GM12878 (cell line): ENCODE measurements at regions not wholly inside any gene's neighbourhood (a gene's known extent, or its start where the extent isn't known, plus 50 kb on each side); places are given as distances from the start of the nearest gene placed in this dataset.

Source experiments
- ATAC-seq: fragments of 200-7000 bp; cut with Tn5 transposase; 3 replicates; pipeline ENCODE4 v1.9.1; 2020; ENCODE audit warnings: mild to moderate bottlenecking, moderate library complexity
- BruUV-seq: library from RNA; stranded (reverse); fragments of 400-500 nt; replicated peaks from 2 replicates; lab custom pipeline; 2021; lab: Mats Ljungman, UMichigan
- CTCF ChIA-PET: fragments of 300-600 bp; sonication (Branson Sonifier 250); formaldehyde crosslinking; extraction: SDS; loops from one replicate; lab custom pipeline; 2021; ENCODE audit warnings: inconsistent platforms; lab: Yijun Ruan, JAX
- POLR2A ChIA-PET: fragments of 350-600 bp; formaldehyde crosslinking; extraction: SDS; loops from one replicate; lab custom pipeline; 2021; ENCODE audit warnings: inconsistent platforms; lab: Charles Lee
- RAD21 ChIA-PET: fragments of 300-600 bp; sonication (Branson Sonifier 250); formaldehyde crosslinking; loops from one replicate; lab custom pipeline; 2023; ENCODE audit warnings: antibody characterized with exemption; ENCODE audit not compliant: unreplicated experiment; lab: Charles Lee
- SMC1A ChIA-PET: fragments of 300-600 bp; sonication (Branson Sonifier 250); formaldehyde crosslinking; loops from one replicate; lab custom pipeline; 2023; ENCODE audit not compliant: unreplicated experiment, uncharacterized antibody; lab: Charles Lee
- DNase-seq: peaks from one replicate; pipeline ENCODE4 v3.0.0-alpha.2; 2011; ENCODE audit warnings: low read depth, low spot score
- FAIRE-seq: peaks from 3 replicates; lab custom pipeline; 2011; peaks lifted over from hg19 to GRCh38; lab: Jason Lieb, UNC
- H2AFZ ChIP-seq: 2 replicates; pipeline ENCODE4 v1.6.0; 2011; ENCODE audit warnings: low read depth, low read length, control low read depth; ENCODE audit not compliant: control insufficient read depth
- H3K27ac ChIP-seq: 2 replicates; pipeline ENCODE4 v1.5.1; 2011; ENCODE audit warnings: control low read depth; ENCODE audit not compliant: control insufficient read depth, insufficient read depth
- H3K27me3 ChIP-seq, 2 experiments: replicated peaks in 1 of 2; 2 replicates each; pipeline versions ENCODE4 v1.6.0 to v1.6.1; 2011; ENCODE audit warnings: low read length in 1 of 2; ENCODE audit not compliant: control insufficient read depth in 2 of 2, insufficient read depth in 2 of 2
- H3K36me3 ChIP-seq, 2 experiments: 2 replicates each; pipeline ENCODE4 v1.5.1; 2011; ENCODE audit warnings: low read length in 1 of 2; ENCODE audit not compliant: control insufficient read depth in 2 of 2, insufficient read depth in 2 of 2
- H3K4me1 ChIP-seq: 2 replicates; pipeline ENCODE4 v1.6.1; 2011; ENCODE audit warnings: mild to moderate bottlenecking, low read length, moderate library complexity, mixed read lengths; ENCODE audit not compliant: control insufficient read depth, insufficient read depth
- H3K4me2 ChIP-seq: 2 replicates; pipeline ENCODE4 v1.6.0; 2011; ENCODE audit warnings: control low read depth; ENCODE audit not compliant: control insufficient read depth, insufficient read depth
- H3K4me3 ChIP-seq: fragments of 200-600 bp; sonication (generic); 2 replicates; pipeline ENCODE4 v1.5.1; 2016
- H3K79me2 ChIP-seq: 2 replicates; pipeline ENCODE4 v1.6.0; 2011; ENCODE audit warnings: low read length; ENCODE audit not compliant: control insufficient read depth, insufficient read depth
- H3K9ac ChIP-seq: 2 replicates; pipeline ENCODE4 v1.8.0; 2011; ENCODE audit warnings: low read length, control low read depth, mixed read lengths; ENCODE audit not compliant: control insufficient read depth, insufficient read depth
- H3K9me3 ChIP-seq: replicated peaks from 3 replicates; pipeline ENCODE4 v1.5.1; 2011; ENCODE audit warnings: mild to moderate bottlenecking, low read length; ENCODE audit not compliant: control insufficient read depth, insufficient read depth
- H4K20me1 ChIP-seq: 2 replicates; pipeline ENCODE4 v1.6.0; 2011; ENCODE audit not compliant: control insufficient read depth, insufficient read depth
- ATF2 ChIP-seq: IDR thresholded peaks from 2 replicates; pipeline ENCODE4 v1.6.1; 2012; ENCODE audit warnings: low read length, inconsistent platforms
- CHD2 ChIP-seq: IDR thresholded peaks from 2 replicates; pipeline ENCODE4 v1.6.1; 2011; ENCODE audit warnings: low read depth, low read length, improper control_type of control experiment, borderline replicate concordance
- DPF2 ChIP-seq: fragments of 450-650 bp; IDR thresholded peaks from 2 replicates; pipeline ENCODE4 v1.6.1; 2017; ENCODE audit warnings: mild to moderate bottlenecking
- EGR1 ChIP-seq, 2 experiments: IDR thresholded peaks; 1 replicate in 1 of 2; 2 replicates in 1 of 2; pipeline ENCODE4 v1.6.1; 2011 to 2012; ENCODE audit warnings: low read depth in 2 of 2, low read length in 2 of 2, borderline replicate concordance in 1 of 2, mild to moderate bottlenecking in 1 of 2, moderate library complexity in 1 of 2
- FOS ChIP-seq: IDR thresholded peaks from 3 replicates; pipeline ENCODE4 v1.6.1; 2011; ENCODE audit warnings: borderline replicate concordance; ENCODE audit not compliant: insufficient read length; ENCODE audit errors: extremely low read depth
- TARDBP ChIP-seq: IDR thresholded peaks from 2 replicates; pipeline ENCODE4 v1.6.1; 2016; ENCODE audit warnings: borderline replicate concordance
- TCF12 ChIP-seq: IDR thresholded peaks from 2 replicates; pipeline ENCODE4 v1.6.1; 2011; ENCODE audit warnings: low read depth, mild to moderate bottlenecking, low read length
- ZBTB11 ChIP-seq: fragments of 450-650 bp; formaldehyde crosslinking; IDR thresholded peaks from 2 replicates; pipeline ENCODE4 v1.5.0; 2022; ENCODE audit warnings: mild to moderate bottlenecking, missing genetic modification characterization
- WGBS: methylation state at CpG from one replicate; pipeline ENCODE4 v1.1.6; 2016; ENCODE audit warnings: low lambda C conversion rate; ENCODE audit not compliant: insufficient replicate concordance, insufficient coverage; ENCODE audit errors: missing lambda C conversion rate; 5-methylcytosine and 5-hydroxymethylcytosine counted together
- in situ Hi-C: fragments of 300-500 bp; cut with MboI; formaldehyde crosslinking; loops from 9 replicates; pipeline ENCODE4 v1.14.3; 2018; ENCODE audit warnings: mixed read lengths
- intact Hi-C: fragments of 100-400 bp; cut with micrococcal nuclease; formaldehyde crosslinking; loops from one replicate; pipeline ENCODE4 v1.14.2; 2022; ENCODE audit not compliant: unreplicated experiment
- TF ChIP-seq, protein P1 (sequence below): fragments of 450-650 bp; IDR thresholded peaks from 2 replicates; pipeline ENCODE4 v1.6.1; 2018; ENCODE audit warnings: mild to moderate bottlenecking, low read depth, moderate library complexity; ENCODE audit not compliant: partially characterized antibody
- TF ChIP-seq, protein P2 (sequence below): fragments of 450-650 bp; IDR thresholded peaks from 2 replicates; pipeline ENCODE4 v1.6.1; 2017; ENCODE audit warnings: mild to moderate bottlenecking, moderate library complexity

DNA sequence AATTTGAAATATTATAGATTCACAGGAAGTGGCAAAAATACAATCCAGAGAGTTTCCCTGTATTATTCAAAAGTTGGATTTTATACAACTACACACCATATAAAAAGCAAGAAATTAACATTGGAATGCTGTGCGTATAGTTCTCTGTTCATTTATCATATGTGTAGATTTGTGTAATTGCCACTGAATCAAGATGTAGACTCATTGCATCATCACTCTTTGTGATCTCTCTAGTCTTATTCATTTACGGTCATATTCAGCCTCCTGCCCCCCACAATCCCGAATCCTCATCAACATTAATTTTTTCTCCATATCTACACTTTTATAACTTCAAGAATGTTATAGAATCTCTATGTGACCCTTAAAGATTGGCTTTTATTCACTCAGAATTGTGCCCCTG, 390.6 kb upstream of the B3GAT1 start (continued):
- TF ChIP-seq, protein P1, sequence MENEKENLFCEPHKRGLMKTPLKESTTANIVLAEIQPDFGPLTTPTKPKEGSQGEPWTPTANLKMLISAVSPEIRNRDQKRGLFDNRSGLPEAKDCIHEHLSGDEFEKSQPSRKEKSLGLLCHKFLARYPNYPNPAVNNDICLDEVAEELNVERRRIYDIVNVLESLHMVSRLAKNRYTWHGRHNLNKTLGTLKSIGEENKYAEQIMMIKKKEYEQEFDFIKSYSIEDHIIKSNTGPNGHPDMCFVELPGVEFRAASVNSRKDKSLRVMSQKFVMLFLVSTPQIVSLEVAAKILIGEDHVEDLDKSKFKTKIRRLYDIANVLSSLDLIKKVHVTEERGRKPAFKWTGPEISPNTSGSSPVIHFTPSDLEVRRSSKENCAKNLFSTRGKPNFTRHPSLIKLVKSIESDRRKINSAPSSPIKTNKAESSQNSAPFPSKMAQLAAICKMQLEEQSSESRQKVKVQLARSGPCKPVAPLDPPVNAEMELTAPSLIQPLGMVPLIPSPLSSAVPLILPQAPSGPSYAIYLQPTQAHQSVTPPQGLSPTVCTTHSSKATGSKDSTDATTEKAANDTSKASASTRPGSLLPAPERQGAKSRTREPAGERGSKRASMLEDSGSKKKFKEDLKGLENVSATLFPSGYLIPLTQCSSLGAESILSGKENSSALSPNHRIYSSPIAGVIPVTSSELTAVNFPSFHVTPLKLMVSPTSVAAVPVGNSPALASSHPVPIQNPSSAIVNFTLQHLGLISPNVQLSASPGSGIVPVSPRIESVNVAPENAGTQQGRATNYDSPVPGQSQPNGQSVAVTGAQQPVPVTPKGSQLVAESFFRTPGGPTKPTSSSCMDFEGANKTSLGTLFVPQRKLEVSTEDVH, result no peak
- no peak for TF ChIP-seq TCF12

- Histone ChIP-seq H4K20me1 (no peaks in the 10 kb centered on the region; the same call in 1 of the 2 replicates), H3K79me2 (no peaks in the 10 kb centered on the region), H3K27me3 (peaks cover 0 to 1% of the 10 kb centered on the region in 2 experiments; a peak in 2 of 4 replicates), H3K4me1 (no peaks in the 10 kb centered on the region), H3K9ac (no peak overlapping the region), H3K36me3 (no peaks in the 10 kb centered on the region), H3K27ac (no peak overlapping the region), H3K4me3 (no peak overlapping the region), H2AFZ (no peak overlapping the region), H3K9me3 (no peaks in the 10 kb centered on the region), H3K4me2 (no peak overlapping the region)
- intact Hi-C loops (no loop called here), in situ Hi-C loops (no loop called here)
- no TSS peak for BruUV-seq
- ATAC-seq, result no peak
- FAIRE-seq, result no peak
- RAD21 ChIA-PET, result no interaction called here
- POLR2A ChIA-PET, result no interaction called here
- WGBS, result 33% methylated on average over 6 of the region's 6 CpGs
- no peak for DNase-seq
- TF ChIP-seq EGR1 (IDR thresholded peaks at IDR 0.05; ENCODE audit: borderline replicate concordance in 1 of 2, low read depth in 2 of 2, low read length in 2 of 2) (no peak), ZBTB11 (CRISPR knock-in tag) (no peak), TARDBP (no peak), CHD2 (no peak), ATF2 (no peak), DPF2 (no peak), FOS (no peak)
- TF ChIP-seq, protein P2, sequence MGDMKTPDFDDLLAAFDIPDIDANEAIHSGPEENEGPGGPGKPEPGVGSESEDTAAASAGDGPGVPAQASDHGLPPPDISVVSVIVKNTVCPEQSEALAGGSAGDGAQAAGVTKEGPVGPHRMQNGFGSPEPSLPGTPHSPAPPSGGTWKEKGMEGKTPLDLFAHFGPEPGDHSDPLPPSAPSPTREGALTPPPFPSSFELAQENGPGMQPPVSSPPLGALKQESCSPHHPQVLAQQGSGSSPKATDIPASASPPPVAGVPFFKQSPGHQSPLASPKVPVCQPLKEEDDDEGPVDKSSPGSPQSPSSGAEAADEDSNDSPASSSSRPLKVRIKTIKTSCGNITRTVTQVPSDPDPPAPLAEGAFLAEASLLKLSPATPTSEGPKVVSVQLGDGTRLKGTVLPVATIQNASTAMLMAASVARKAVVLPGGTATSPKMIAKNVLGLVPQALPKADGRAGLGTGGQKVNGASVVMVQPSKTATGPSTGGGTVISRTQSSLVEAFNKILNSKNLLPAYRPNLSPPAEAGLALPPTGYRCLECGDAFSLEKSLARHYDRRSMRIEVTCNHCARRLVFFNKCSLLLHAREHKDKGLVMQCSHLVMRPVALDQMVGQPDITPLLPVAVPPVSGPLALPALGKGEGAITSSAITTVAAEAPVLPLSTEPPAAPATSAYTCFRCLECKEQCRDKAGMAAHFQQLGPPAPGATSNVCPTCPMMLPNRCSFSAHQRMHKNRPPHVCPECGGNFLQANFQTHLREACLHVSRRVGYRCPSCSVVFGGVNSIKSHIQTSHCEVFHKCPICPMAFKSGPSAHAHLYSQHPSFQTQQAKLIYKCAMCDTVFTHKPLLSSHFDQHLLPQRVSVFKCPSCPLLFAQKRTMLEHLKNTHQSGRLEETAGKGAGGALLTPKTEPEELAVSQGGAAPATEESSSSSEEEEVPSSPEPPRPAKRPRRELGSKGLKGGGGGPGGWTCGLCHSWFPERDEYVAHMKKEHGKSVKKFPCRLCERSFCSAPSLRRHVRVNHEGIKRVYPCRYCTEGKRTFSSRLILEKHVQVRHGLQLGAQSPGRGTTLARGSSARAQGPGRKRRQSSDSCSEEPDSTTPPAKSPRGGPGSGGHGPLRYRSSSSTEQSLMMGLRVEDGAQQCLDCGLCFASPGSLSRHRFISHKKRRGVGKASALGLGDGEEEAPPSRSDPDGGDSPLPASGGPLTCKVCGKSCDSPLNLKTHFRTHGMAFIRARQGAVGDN, result no peak
- CTCF ChIA-PET, result no interaction called here
- SMC1A ChIA-PET, result no interaction called here
Observed at GRCh38 chr11:134802116-134802515, 390.1 kb upstream of the B3GAT1 start.
